HG02885 (cell line): ENCODE measurements at regions not wholly inside any gene's neighbourhood (a gene's known extent, or its start where the extent isn't known, plus 50 kb on each side); places are given as distances from the start of the nearest gene placed in this dataset.

Source experiments
- ATAC-seq: cut with Tn5 transposase; IDR thresholded peaks from one replicate; pipeline ENCODE4 v1.9.1; 2021; ENCODE audit warnings: mild to moderate bottlenecking; ENCODE audit not compliant: unreplicated experiment, poor library complexity

- no peak for ATAC-seq
Observed at GRCh38 chr2:145123606-145124005, 603.7 kb upstream of the ZEB2 start.

GRCh38 chr2:145119225-145119624, 599.3 kb upstream of the ZEB2 start:
- ATAC-seq = peak; percentile 79

- no peak for ATAC-seq
Observed at GRCh38 chr2:145116834-145117725, 597.2 kb upstream of the ZEB2 start.

GRCh38 chr2:145116056-145116455, 596.1 kb upstream of the ZEB2 start:
- no peak for ATAC-seq

GRCh38 chr2:145114726-145115125, 594.8 kb upstream of the ZEB2 start:
- no peak for ATAC-seq

GRCh38 chr2:145112467-145112866, 592.5 kb upstream of the ZEB2 start:
- ATAC-seq = no peak

- ATAC-seq = no peak
Observed at GRCh38 chr2:145110668-145111356, 590.9 kb upstream of the ZEB2 start.

GRCh38 chr2:145108959-145109710, 589.2 kb upstream of the ZEB2 start:
- ATAC-seq = no peak

GRCh38 chr2:145108361-145108778, 588.5 kb upstream of the ZEB2 start:
- ATAC-seq = no peak

GRCh38 chr2:145106293-145106692, 586.4 kb upstream of the ZEB2 start:
- ATAC-seq = no peak

- ATAC-seq = no peak
Observed at GRCh38 chr2:145102706-145103105, 582.8 kb upstream of the ZEB2 start.

- no peak for ATAC-seq
Observed at GRCh38 chr2:145100301-145100700, 580.4 kb upstream of the ZEB2 start.

GRCh38 chr2:145096582-145096981, 576.7 kb upstream of the ZEB2 start:
- no peak for ATAC-seq

GRCh38 chr2:145095641-145096435, 575.9 kb upstream of the ZEB2 start:
- ATAC-seq = no peak

- no peak for ATAC-seq
Observed at GRCh38 chr2:145094370-145094769, 574.5 kb upstream of the ZEB2 start.

- no peak for ATAC-seq
Observed at GRCh38 chr2:145091967-145092366, 572.0 kb upstream of the ZEB2 start.

- no peak for ATAC-seq
Observed at GRCh38 chr2:145090841-145091761, 571.2 kb upstream of the ZEB2 start.

- no peak for ATAC-seq
Observed at GRCh38 chr2:145088756-145089155, 568.8 kb upstream of the ZEB2 start.

- no peak for ATAC-seq
Observed at GRCh38 chr2:145086910-145087309, 567.0 kb upstream of the ZEB2 start.
